Natural killer cell treated with Interleukin-12 subunit alpha and Interleukin-12 subunit beta and Interleukin-15 and Interleukin-18, amount 100 ng/mL, for 72 hours (primary cell): ENCODE measurements at regions not wholly inside any gene's neighbourhood (a gene's known extent, or its start where the extent isn't known, plus 50 kb on each side); places are given as distances from the start of the nearest gene placed in this dataset.

Source experiments
- ATAC-seq, 2 donors: fragments of 150-1000 bp; cut with Tn5 transposase in 1 of 2; sonication (Bioruptor Pico), chemical (Tn5 transposase) in 1 of 2; 2 replicates each; pipeline ENCODE4 v1.10.0; 2021
- DNase-seq: peaks from one replicate; pipeline ENCODE4 v3.0.0; 2022; ENCODE audit warnings: low spot score
- H3K27ac Mint-ChIP-seq, 2 donors: 1 replicate in 1 of 2; 2 replicates in 1 of 2; pipeline ENCODE4 v1.8.0; 2022; ENCODE audit warnings: mixed read lengths in 2 of 2, mild to moderate bottlenecking in 1 of 2, moderate library complexity in 1 of 2
- H3K27me3 Mint-ChIP-seq, 2 donors: 1 replicate in 1 of 2; 2 replicates in 1 of 2; pipeline ENCODE4 v1.8.0; 2022; ENCODE audit warnings: mixed read lengths in 2 of 2
- H3K36me3 Mint-ChIP-seq: one replicate; pipeline ENCODE4 v1.8.0; 2022; ENCODE audit warnings: mixed read lengths
- H3K4me1 Mint-ChIP-seq, 2 donors: 1 replicate in 1 of 2; 2 replicates in 1 of 2; pipeline ENCODE4 v1.8.0; 2022; ENCODE audit warnings: low read depth in 2 of 2, mixed read lengths in 2 of 2, mild to moderate bottlenecking in 1 of 2
- H3K4me3 Mint-ChIP-seq: one replicate; pipeline ENCODE4 v1.8.0; 2022; ENCODE audit warnings: mixed read lengths
- H3K9me3 Mint-ChIP-seq: 2 replicates; pipeline ENCODE4 v1.8.0; 2022; ENCODE audit warnings: mixed read lengths

DNA sequence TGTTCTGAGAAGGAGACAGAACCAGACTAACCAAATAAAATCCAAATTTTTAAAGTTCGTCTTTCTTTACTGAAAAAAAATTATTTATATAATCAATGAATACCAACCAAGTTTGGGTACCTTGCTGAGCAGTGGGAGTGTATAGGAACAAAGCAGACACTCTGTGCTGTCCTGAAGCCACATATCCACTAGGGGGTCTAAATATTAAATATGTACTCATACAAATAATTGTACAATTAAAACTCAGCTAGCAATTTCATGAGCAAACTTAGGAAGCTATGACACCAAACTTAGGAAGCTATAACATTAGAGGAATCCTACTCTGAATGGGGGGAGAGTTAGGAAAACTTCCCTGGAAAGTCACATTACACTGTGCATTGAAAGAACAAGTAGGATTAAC, 582.0 kb upstream of the EPHA5 start:
- DNase-seq, result no peak
- Mint-ChIP-seq H3K36me3 (peaks cover 5% of the 10 kb centered on the region), H3K4me3 (no peak overlapping the region), H3K4me1 (no peaks in the 10 kb centered on the region), H3K9me3 (peaks cover 15% of the 10 kb centered on the region), H3K27me3 (no peaks in the 10 kb centered on the region), H3K27ac (no peak overlapping the region)
- no peak for ATAC-seq

DNA sequence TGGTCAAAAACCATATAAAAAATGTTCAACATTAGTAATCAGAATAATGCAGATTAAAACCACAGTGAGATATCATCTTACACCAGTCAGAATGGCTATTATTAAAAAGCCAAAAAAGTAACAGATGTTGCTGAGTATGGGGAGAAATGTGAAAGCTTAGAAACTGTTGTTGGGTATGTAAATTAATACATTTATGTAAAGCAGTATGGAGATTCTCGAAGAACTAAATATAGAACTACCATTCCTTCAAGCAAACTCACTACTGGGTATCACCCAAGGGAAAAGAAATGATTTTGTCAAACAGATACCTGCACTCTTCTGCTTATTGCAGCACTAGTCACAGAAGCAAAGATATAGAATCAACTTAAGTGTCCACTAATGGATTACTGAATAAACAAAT, 576.4 kb upstream of the EPHA5 start:
- ATAC-seq, result no peak
- DNase-seq, result no peak
- Mint-ChIP-seq H3K9me3 (peaks cover 27% of the 10 kb centered on the region), H3K36me3 (peaks cover 5% of the 10 kb centered on the region), H3K4me3 (no peak overlapping the region), H3K27ac (no peak overlapping the region), H3K27me3 (no peaks in the 10 kb centered on the region), H3K4me1 (no peaks in the 10 kb centered on the region)

DNA sequence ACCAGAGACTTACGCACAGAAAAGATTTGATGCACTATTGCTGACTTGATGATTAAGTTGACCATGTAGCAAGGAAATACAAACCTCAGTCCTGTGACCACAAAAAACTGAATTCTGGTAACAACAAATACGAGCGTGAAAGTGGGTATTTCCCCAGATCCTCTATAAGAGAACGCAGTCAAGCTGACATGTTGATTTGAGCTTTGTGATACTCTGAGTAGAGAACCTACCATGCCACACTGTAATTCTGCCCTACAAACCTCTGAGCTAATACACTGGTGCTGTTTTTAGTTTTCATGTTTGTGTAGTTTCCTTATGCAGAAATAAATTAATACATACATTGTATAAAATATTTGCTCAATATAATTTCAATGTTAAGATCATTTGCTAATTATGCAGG, 565.6 kb upstream of the EPHA5 start:
- peaks cover 16% of the 10 kb centered on the region for H3K9me3 Mint-ChIP-seq
- peaks cover 6% of the 10 kb centered on the region for H3K36me3 Mint-ChIP-seq
- H3K4me1 Mint-ChIP-seq, result no peaks in the 10 kb centered on the region
- H3K27me3 Mint-ChIP-seq, result no peaks in the 10 kb centered on the region
- no peak for DNase-seq
- H3K27ac Mint-ChIP-seq, result no peak overlapping the region
- ATAC-seq, result no peak
- H3K4me3 Mint-ChIP-seq, result no peak overlapping the region

DNA sequence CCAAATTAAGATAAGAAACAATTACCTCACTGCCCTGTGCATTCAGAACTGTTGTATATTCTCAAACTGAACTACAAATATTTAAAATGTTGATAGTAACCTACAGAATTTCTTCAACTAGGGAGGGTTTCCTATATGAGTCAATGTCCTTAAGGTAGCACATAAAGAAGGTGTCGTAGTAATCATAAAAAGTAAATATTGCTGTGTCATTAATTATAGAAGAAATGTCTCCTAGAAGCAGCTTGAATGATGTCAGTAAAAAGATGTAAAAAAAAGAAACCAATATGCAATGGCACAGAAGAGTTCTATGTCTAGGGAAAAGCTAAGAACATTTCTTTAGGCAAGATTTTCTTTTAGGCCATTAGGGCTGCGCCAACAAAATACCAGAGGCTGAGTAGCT, 559.6 kb upstream of the EPHA5 start:
- H3K27ac Mint-ChIP-seq, result no peak overlapping the region
- ATAC-seq (no peak), DNase-seq (no peak)
- no peaks in the 10 kb centered on the region for H3K4me1 Mint-ChIP-seq
- no peak overlapping the region for H3K4me3 Mint-ChIP-seq
- peaks cover 5% of the 10 kb centered on the region for H3K36me3 Mint-ChIP-seq
- H3K9me3 Mint-ChIP-seq, result peaks cover 10% of the 10 kb centered on the region
- no peaks in the 10 kb centered on the region for H3K27me3 Mint-ChIP-seq

DNA sequence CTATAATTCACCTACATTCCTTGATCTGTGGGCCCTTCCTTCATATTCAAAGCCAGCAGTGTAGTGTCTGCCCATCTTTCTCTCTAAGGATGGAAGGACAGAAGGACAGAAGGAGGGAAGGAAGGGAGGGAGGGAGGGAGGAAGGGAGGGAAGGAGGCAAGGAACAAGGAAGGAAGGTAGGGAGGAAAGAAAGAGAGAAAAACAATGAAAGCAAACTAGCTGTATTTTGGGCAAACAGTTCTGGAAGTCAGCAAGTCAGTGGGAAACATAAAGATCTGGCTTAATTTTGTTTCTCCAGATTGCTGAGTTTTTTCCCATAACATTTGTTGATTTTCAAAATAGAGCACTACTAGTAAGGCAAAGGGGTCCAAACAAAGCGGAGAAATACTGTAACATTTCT, 555.2 kb upstream of the EPHA5 start:
- peaks cover 12% of the 10 kb centered on the region for H3K9me3 Mint-ChIP-seq

DNA sequence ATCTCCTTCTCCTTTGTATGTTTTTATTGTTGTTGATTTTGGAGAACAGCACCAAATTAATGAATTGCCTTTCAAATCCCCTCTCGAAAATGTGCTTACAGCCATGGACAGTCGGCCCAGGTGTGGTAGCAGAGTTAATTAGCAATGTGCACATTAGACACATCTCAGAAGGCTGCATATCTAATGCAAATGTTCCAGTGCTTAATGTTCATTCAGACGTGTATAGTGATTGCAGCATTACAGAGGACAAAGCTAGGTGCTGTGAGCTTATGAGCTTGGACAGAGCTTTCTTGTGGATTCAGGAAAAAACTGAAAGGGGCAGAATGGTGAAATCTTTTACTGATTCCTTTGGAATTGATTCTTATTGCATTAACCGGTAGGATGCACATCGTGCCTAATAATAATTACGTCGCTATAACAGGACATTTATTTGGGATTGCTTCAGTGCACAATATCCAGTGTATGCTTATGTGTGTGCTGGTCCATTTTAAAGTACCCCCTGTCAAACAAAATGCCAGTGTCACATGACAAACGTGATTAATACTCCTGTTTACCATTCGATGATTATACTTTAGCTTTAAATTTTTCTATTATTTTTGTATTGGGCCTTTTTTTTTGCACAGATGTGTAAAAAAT, 552.9 kb upstream of the EPHA5 start:
- no peaks in the 10 kb centered on the region for H3K4me1 Mint-ChIP-seq
- no peak for ATAC-seq
- peaks cover under 1% of the 10 kb centered on the region for H3K36me3 Mint-ChIP-seq
- no peak overlapping the region for H3K27ac Mint-ChIP-seq
- DNase-seq, result no peak
- no peaks in the 10 kb centered on the region for H3K27me3 Mint-ChIP-seq
- H3K4me3 Mint-ChIP-seq, result no peak overlapping the region
- H3K9me3 Mint-ChIP-seq, result peaks cover 17% of the 10 kb centered on the region

More for the DNA sequence above, 555.2 kb upstream of the EPHA5 start:
- no peak overlapping the region for H3K27ac Mint-ChIP-seq
- peaks cover 5% of the 10 kb centered on the region for H3K36me3 Mint-ChIP-seq
- H3K27me3 Mint-ChIP-seq, result no peaks in the 10 kb centered on the region
- DNase-seq, result no peak
- no peaks in the 10 kb centered on the region for H3K4me1 Mint-ChIP-seq
- no peak for ATAC-seq
- H3K4me3 Mint-ChIP-seq, result no peak overlapping the region

DNA sequence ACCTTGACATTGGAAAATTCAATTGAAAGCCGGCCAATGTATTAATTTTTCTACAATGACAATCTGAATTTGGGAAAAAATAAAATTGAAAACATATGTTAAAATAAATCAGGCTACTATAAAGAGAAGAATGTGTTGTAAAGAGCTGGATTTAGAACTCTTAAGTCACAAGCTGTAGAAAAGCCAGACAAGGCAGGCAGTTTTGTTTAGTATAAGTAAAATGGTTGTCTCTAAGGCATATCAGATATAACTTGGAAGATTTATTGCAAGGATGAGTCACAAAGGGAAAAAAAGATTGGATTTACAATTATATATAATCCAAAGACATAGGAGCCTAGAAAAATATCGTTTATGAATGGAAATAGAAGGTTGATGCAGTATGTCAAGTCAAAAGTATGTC, 549.1 kb upstream of the EPHA5 start:
- Mint-ChIP-seq H3K27ac (no peak overlapping the region), H3K4me3 (no peak overlapping the region), H3K4me1 (no peaks in the 10 kb centered on the region), H3K36me3 (no peaks in the 10 kb centered on the region), H3K9me3 (peaks cover 12% of the 10 kb centered on the region), H3K27me3 (no peaks in the 10 kb centered on the region)
- DNase-seq (no peak), ATAC-seq (no peak)

- Mint-ChIP-seq H3K36me3 (no peaks in the 10 kb centered on the region), H3K4me3 (no peak overlapping the region), H3K9me3 (peaks cover 14% of the 10 kb centered on the region), H3K27ac (no peak overlapping the region), H3K4me1 (no peaks in the 10 kb centered on the region), H3K27me3 (no peaks in the 10 kb centered on the region)
- no peak for DNase-seq
- no peak for ATAC-seq
These were observed 546.0 kb upstream of the EPHA5 start for GRCh38 chr4:66216252-66216651.

GRCh38 chr4:66212489-66212888, 542.2 kb upstream of the EPHA5 start:
- H3K4me3 Mint-ChIP-seq, result no peak overlapping the region
- DNase-seq, result no peak
- H3K27ac Mint-ChIP-seq, result no peak overlapping the region
- ATAC-seq, result no peak
- no peaks in the 10 kb centered on the region for H3K4me1 Mint-ChIP-seq
- no peaks in the 10 kb centered on the region for H3K36me3 Mint-ChIP-seq
- H3K27me3 Mint-ChIP-seq, result no peaks in the 10 kb centered on the region
- H3K9me3 Mint-ChIP-seq, result peaks cover 15% of the 10 kb centered on the region

- DNase-seq (no peak), ATAC-seq (no peak)
- H3K4me1 Mint-ChIP-seq, result no peaks in the 10 kb centered on the region
- no peaks in the 10 kb centered on the region for H3K36me3 Mint-ChIP-seq
- no peak overlapping the region for H3K4me3 Mint-ChIP-seq
- H3K9me3 Mint-ChIP-seq, result peaks cover 4% of the 10 kb centered on the region
- no peaks in the 10 kb centered on the region for H3K27me3 Mint-ChIP-seq
- H3K27ac Mint-ChIP-seq, result no peak overlapping the region
These were observed 534.4 kb upstream of the EPHA5 start for GRCh38 chr4:66204534-66205247.

- no peak overlapping the region for H3K27ac Mint-ChIP-seq
- DNase-seq, result no peak
- no peak overlapping the region for H3K4me3 Mint-ChIP-seq
- H3K27me3 Mint-ChIP-seq, result no peaks in the 10 kb centered on the region
- no peak for ATAC-seq
- H3K9me3 Mint-ChIP-seq, result peaks cover 4% of the 10 kb centered on the region
- no peaks in the 10 kb centered on the region for H3K36me3 Mint-ChIP-seq
- no peaks in the 10 kb centered on the region for H3K4me1 Mint-ChIP-seq
These were observed 532.6 kb upstream of the EPHA5 start for GRCh38 chr4:66202870-66203269.

DNA sequence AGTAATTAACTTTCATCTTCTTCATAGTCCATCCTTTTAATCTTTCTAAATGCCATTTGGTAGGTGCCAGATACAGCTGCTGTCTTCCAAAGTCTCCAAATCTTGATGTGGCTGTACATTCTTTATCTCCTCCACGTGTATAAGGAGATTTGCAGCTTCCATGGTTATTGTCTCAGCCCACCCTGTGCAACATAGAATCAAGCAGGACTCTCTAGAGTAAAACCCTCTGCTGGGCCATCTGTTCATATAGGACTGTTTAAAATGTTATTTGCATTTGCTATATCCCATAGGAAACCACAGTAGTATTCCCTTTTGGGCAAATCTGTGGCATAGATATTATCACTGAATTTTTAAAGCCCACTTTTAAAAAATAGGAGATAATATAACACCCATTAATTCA, 527.2 kb upstream of the EPHA5 start:
- Mint-ChIP-seq H3K36me3 (no peaks in the 10 kb centered on the region), H3K4me1 (no peaks in the 10 kb centered on the region), H3K27me3 (no peaks in the 10 kb centered on the region), H3K4me3 (no peak overlapping the region), H3K27ac (no peak overlapping the region), H3K9me3 (peaks cover 7% of the 10 kb centered on the region)
- ATAC-seq (no peak), DNase-seq (no peak)

DNA sequence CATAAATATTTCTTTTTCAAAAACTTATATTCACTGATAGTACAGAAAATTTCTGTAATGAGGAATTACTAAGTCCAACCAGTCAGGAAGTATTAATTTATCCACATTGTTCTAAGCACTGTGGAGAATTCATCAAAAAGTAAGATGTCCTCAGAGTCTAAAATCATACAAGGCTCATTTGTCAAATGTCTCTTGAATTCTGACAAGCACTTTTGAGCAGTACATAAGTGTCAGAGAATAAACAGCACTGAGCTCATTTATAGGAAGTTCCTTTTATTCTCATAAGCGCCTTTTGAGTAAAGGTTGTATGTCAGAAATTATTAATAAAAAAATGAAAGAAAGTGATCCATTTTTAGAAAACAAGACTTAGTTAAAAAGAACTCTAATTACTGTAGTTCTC, 523.2 kb upstream of the EPHA5 start:
- H3K27me3 Mint-ChIP-seq, result no peaks in the 10 kb centered on the region
- no peaks in the 10 kb centered on the region for H3K36me3 Mint-ChIP-seq
- no peak overlapping the region for H3K27ac Mint-ChIP-seq
- no peaks in the 10 kb centered on the region for H3K4me1 Mint-ChIP-seq
- H3K4me3 Mint-ChIP-seq, result no peak overlapping the region
- no peak for ATAC-seq
- peaks cover 4% of the 10 kb centered on the region for H3K9me3 Mint-ChIP-seq
- no peak for DNase-seq

DNA sequence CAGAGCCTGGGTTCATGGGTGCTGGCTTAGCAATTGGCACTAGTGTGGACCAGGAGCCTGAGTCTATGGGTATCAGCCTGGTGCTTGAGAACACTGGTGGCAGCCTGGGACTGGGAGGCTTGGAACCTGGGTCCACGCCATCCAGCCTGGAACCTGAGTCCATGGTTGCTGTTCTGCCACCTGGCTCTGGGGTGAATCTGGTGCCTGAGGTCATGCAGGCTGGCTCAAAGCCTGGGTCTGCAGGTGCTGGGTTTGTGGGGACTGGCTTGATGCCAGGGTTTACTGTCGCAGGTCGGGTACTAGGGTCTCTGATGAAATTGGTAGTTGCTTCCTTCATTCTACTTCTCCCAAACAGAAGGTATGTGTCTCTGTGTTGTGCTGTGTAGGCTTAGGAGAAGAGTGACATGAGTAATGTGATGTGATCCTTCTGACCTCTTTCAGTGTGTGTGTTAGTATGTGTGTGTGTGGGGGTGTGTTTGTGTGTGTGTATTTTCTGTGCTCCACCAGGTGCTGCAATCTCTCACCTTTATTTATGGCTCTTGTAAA, 517.0 kb upstream of the EPHA5 start:
- ATAC-seq (no peak), DNase-seq (no peak)
- peaks cover 7% of the 10 kb centered on the region for H3K9me3 Mint-ChIP-seq

More for the DNA sequence above, 517.0 kb upstream of the EPHA5 start:
- H3K27ac Mint-ChIP-seq, result no peak overlapping the region
- H3K4me1 Mint-ChIP-seq, result no peaks in the 10 kb centered on the region
- no peaks in the 10 kb centered on the region for H3K27me3 Mint-ChIP-seq
- peaks cover 5% of the 10 kb centered on the region for H3K36me3 Mint-ChIP-seq
- no peak overlapping the region for H3K4me3 Mint-ChIP-seq
